ENCODE measurements at regions not wholly inside any gene's neighbourhood (a gene's known extent, or its start where the extent isn't known, plus 50 kb on each side); places are given as distances from the start of the nearest gene placed in this dataset.

DNA sequence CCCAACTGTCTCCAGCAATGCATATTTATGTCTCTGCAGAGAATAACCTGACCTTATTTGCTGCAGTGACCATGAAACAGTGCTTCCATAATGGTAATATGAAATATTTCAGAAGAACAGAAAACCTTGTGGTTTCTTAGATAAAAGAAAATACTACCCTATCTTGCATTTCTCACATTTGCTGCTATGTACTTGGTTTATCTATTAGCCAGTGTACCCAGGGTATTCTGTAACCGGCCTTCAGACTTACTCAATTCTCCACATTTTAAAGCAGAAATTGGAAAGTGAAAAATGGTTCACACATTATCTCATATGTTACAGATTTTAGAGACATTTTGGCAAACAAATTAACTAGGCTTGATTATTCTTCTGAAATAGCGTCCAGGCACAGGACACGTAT lies 57.9 kb upstream of the CCDC91 start:
- ATAC-seq (ENCODE audit: low FRiP score) (no peak), DNase-seq (ENCODE audit: low spot score) (no peak)
- TF ChIP-seq, protein P1, sequence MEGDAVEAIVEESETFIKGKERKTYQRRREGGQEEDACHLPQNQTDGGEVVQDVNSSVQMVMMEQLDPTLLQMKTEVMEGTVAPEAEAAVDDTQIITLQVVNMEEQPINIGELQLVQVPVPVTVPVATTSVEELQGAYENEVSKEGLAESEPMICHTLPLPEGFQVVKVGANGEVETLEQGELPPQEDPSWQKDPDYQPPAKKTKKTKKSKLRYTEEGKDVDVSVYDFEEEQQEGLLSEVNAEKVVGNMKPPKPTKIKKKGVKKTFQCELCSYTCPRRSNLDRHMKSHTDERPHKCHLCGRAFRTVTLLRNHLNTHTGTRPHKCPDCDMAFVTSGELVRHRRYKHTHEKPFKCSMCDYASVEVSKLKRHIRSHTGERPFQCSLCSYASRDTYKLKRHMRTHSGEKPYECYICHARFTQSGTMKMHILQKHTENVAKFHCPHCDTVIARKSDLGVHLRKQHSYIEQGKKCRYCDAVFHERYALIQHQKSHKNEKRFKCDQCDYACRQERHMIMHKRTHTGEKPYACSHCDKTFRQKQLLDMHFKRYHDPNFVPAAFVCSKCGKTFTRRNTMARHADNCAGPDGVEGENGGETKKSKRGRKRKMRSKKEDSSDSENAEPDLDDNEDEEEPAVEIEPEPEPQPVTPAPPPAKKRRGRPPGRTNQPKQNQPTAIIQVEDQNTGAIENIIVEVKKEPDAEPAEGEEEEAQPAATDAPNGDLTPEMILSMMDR (IDR thresholded peaks at IDR 0.05): no peak

DNA sequence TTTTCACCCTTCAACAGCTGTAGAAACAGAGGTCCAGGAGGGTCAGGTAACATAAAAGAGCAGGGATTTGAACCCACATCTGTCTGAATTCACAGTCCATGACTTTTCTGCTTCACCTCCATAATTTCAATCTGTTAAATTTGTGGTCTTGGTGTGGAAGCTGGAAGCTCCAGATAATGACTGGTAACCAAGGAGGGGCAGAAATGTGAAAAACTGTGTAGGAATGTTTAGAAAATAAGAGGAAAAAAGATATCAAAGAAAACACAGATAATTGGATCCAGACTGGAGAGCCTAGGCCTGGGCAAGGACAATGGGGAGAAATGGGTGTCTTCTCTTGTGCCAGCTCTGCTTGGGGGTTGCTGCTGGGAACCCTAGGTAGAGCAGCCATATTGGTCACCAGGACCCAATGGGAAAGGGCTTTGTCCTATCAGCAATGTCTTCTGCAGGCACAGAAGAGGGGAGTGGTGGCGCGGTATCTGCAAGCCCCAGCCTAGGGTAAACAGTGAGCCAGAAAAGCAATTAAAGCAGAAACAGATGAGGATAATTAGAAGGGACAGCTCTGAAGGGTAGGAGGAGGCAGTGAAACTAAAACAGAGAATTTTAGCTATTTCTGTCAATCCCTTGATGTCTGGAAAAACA lies 54.3 kb upstream of the CCDC91 start:
- ATAC-seq (ENCODE audit: low FRiP score) (no peak), DNase-seq (ENCODE audit: low spot score) (no peak)
- TF ChIP-seq, protein P1 (IDR thresholded peaks at IDR 0.05): no peak

DNA sequence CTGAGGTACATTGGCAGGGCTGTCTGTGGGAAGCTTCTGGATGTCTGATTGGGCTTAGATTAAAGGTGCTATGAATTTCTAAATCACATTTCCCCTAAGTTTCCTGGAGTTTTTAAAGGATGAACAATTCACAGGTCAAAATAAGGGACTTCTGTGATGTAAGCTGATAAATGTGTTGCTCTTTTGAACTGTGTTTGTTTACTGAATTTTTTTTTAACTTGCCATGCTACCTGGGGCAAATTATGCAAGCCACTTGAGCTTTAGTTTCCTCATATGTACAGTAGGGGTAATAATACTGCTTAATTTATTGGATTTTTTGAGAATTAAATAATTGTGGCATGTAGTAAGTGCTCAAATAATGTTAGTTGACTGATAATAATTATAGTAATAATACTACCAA lies 52.8 kb upstream of the CCDC91 start:
- no peak for DNase-seq (ENCODE audit: low spot score)
- ATAC-seq (ENCODE audit: low FRiP score): no peak
- TF ChIP-seq, protein P1 (IDR thresholded peaks at IDR 0.05): no peak

DNA sequence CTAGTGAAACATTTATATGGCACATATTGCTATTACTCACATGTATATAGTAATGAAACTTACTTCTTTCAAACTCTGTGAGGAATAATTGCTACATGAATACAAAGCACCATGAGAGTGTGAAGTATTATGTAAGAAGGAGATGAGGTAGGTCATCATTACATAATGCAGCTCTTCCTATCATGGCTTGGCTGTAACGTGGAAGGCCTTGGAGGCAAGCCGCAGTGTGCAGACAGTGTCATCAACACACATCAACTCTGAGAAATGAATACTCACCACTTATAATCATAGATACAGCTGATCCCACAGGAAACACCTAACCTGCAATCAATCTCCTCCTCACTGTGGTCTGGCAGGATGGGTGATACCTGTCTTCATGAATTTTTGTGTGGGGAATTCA lies 49.9 kb upstream of the CCDC91 start:
- ATAC-seq (ENCODE audit: low FRiP score) (no peak), DNase-seq (ENCODE audit: low spot score) (no peak)
- TF ChIP-seq, protein P1 (IDR thresholded peaks at IDR 0.05): no peak
